ENCODE measurements at regions not wholly inside any gene's neighbourhood (a gene's known extent, or its start where the extent isn't known, plus 50 kb on each side); places are given as distances from the start of the nearest gene placed in this dataset.

- DNase-seq (ENCODE audit: low read depth in 1 of 2, low spot score in 1 of 2) = no peak
These were observed 153.0 kb upstream of the CAND1 start for GRCh38 chr12:67116134-67116533.

GRCh38 chr12:67122584-67122983 lies 146.6 kb upstream of the CAND1 start:
- DNase-seq (ENCODE audit: low read depth in 1 of 2, low spot score in 1 of 2) = no peak

GRCh38 chr12:67137256-67137655 lies 131.9 kb upstream of the CAND1 start:
- no peak for DNase-seq (ENCODE audit: low read depth in 1 of 2, low spot score in 1 of 2)

DNA sequence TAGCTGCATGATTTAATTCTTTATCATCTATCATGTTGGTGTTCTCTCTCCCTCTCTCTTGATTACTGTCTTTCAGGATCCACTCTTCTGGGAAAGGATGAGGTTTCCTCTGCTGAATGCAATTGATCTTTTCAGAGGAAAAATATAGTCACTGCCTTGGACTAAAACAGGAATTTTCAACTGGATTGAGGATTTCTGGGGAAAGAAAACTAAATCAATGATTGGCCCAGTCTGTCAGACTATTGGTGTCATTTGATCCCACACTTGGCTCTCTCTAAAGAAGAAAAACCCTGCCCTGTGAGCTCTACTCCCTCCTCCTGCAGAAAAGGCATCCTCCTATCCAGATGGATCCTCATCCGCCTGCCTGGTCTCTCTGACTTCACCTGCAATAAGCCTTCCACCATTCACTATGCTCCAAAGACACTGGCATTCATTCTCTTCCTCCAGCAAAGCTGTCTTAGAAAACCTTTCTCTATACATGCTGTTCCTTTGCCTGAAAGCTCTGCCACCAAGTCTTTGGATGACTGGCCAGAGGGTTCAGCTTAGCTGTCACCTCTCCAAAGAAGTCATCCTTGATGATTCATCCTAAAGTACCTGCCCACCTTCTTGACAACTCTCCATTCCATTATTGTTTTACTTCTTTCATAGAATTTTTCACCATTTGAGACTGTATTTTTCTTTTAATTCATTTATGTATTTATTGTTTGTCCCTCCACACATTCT lies 127.7 kb upstream of the CAND1 start:
- no peak for DNase-seq (ENCODE audit: low read depth in 1 of 2, low spot score in 1 of 2)

- no peak for DNase-seq (ENCODE audit: low read depth in 1 of 2, low spot score in 1 of 2)
These were observed 123.5 kb upstream of the CAND1 start for GRCh38 chr12:67145692-67146091.

DNA sequence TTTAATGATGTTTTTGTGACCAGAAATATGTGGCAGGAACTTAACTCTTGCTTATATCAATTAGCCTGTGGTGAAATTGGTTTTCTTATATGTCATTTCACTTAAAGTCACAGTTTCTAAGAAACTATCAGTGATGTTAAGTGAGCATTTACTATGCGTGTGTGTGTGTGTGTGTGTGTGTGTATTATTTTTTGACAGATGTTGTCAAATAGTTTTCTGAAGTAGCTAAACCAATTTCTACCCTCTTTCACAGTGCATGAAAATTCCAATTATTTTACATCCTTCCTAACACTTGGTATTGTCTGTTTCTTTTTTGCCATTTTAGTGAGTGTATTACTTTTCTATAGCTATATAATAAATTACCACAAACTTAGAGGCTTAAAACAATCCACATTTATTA lies 122.1 kb upstream of the CAND1 start:
- DNase-seq (ENCODE audit: low read depth in 1 of 2, low spot score in 1 of 2) = no peak

- DNase-seq (ENCODE audit: low read depth in 1 of 2, low spot score in 1 of 2) = no peak
These were observed 121.7 kb upstream of the CAND1 start for GRCh38 chr12:67147447-67147846.

GRCh38 chr12:67148265-67148664 lies 120.9 kb upstream of the CAND1 start:
- no peak for DNase-seq (ENCODE audit: low read depth in 1 of 2, low spot score in 1 of 2)

- DNase-seq (ENCODE audit: low read depth in 1 of 2, low spot score in 1 of 2) = no peak
These were observed 117.3 kb upstream of the CAND1 start for GRCh38 chr12:67151886-67152285.

DNA sequence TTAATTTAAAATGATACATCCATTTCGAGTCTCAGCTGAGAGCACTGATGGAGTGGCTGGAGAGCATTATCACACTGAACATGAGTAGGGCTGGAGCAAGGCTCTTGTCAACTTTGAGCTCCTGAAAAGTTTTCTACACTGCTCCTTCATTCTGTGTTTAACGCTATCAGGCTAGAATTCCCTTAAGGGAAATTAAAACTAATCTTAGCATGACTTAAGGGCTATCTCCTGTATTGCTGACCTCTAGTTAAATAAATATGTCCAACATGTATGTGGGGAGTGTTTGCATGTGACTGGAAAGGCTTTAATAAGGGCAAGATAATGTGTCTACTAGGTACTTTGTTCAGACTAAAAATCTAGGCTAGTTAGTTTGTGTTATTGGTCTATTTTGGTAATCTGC lies 116.7 kb upstream of the CAND1 start:
- no peak for DNase-seq (ENCODE audit: low read depth in 1 of 2, low spot score in 1 of 2)

- DNase-seq (ENCODE audit: low read depth in 1 of 2, low spot score in 1 of 2) = no peak
These were observed 114.3 kb upstream of the CAND1 start for GRCh38 chr12:67154901-67155300.

DNA sequence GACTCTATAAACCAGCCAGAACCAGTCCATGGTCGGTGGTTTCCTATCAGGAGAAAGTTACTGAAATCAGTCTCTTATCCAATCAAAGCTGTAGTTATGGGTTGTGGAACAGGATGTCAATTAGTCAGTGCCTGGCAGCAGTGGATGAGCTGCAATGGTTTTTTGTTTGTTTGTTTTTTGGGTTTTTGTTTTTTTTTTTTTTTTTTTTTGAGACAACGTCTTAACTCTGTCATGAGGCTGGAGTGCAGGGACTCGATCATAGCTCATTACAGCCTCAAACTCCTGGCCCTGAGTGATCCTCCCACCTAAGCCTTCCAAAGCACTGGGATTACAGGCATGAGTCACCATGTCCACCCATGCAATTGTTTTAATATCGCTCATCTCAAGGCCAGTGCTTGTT lies 113.3 kb upstream of the CAND1 start:
- no peak for DNase-seq (ENCODE audit: low read depth in 1 of 2, low spot score in 1 of 2)

GRCh38 chr12:67161322-67161918 lies 107.7 kb upstream of the CAND1 start:
- no peak for DNase-seq (ENCODE audit: low read depth in 1 of 2, low spot score in 1 of 2)

DNA sequence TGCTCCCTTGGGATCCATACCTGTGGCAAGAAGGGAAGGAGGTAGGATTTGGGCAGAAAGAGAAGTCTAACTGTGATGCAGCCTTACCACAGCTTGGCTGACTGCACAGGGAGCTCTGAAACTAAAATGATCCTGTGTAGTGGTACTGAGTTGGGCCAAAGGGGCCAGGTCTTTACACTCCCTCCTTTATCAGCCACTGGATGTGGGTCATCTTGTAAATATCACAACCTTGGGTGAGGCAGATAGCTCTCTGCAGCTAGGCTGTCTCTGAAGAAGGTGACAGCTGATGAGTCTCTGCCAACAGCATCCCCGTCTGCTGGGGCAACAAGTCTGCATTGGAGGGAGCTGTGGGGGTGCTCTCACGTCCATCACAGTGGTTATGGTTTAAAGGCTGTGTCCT lies 95.9 kb upstream of the CAND1 start:
- DNase-seq (ENCODE audit: low read depth in 1 of 2, low spot score in 1 of 2) = no peak

DNA sequence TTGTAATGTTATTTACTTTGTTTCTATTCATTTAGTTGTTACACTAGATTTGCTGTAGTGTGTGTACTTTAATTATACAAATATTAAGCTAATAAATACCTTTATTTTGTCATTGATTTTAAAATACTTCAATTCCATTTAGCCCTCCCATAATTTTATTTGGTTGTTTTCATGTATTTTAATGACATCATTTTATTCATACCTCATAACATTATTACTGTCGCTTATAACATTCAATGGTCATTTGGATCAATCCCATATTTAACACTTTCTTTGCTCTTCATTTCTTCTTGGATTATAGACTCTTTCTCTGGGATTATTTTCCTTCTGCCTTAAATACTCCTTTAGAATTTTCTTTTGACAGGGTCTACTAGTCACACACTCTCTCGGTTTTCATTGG lies 86.6 kb upstream of the CAND1 start:
- no peak for DNase-seq (ENCODE audit: low read depth in 1 of 2, low spot score in 1 of 2)

DNA sequence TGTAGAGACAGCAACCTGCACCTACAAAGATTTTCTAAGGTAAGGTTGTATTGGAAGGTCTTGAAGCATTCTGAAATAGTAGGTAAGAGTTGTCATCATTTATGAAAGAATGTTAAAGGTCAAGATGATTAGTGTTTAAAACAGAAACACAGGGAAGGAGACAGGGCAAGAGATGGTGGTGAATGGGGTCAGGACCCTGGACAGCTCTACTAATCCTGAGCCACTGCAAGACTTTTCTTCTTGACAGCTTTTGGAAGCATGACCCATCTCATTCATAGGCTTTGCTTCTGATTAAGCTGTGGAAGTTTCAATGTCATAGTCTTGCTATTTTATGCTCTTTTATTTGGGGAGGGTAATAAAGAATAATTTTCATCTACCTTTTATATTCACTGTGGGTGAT lies 75.5 kb upstream of the CAND1 start:
- DNase-seq (ENCODE audit: low read depth in 1 of 2, low spot score in 1 of 2) = no peak

GRCh38 chr12:67200386-67200785 lies 68.8 kb upstream of the CAND1 start:
- DNase-seq (ENCODE audit: low read depth in 1 of 2, low spot score in 1 of 2) = no peak

DNA sequence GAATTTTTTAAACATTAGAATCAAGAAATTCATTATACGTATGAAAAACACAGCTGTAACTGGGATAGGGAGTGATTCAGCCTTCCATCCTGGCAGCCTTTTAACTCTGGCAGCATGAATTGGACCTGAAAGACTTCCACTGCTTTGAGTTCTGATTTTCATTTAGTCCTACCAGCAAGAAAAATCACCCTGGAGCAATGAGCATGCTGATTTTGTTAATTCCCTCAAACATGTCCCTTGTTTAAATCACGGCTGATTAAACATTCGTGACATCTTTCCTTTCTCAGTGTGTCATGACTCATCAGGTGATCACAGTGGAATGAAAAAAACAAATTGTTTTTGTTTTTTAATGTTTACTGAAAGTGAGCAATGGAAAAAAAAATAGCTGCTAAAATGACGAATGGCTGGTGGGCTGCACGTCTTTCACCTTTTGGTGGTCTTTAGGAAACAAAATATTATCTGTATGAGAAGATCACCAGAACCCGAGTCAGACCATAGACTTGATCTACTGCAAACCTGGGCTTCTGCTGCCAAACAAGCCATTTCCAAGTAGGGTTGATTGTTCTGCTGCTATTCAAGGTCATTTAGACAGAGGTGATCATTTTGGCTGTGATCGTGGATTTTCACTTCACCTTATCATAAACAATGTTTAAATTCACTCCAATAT lies 67.0 kb upstream of the CAND1 start:
- DNase-seq (ENCODE audit: low read depth in 1 of 2, low spot score in 1 of 2) = no peak

DNA sequence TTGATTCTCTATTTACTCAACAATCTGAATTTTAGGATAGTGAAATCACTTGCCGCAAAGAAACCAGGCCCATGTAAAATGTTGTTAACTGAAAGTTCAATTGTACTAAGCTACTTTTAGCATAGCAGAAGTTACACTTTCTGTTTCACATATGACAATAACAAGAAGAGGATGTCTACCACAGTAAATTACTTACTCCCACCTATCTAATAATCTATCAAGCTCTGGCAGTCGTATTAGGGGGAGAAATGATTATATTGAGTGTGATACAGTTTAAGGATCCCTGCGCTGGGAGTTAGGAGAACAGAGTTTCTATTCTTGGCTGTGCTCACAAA lies 66.5 kb upstream of the CAND1 start:
- DNase-seq (ENCODE audit: low read depth in 1 of 2, low spot score in 1 of 2) = no peak

GRCh38 chr12:67208281-67209067 lies 60.7 kb upstream of the CAND1 start:
- DNase-seq (ENCODE audit: low read depth in 1 of 2, low spot score in 1 of 2) = no peak

DNA sequence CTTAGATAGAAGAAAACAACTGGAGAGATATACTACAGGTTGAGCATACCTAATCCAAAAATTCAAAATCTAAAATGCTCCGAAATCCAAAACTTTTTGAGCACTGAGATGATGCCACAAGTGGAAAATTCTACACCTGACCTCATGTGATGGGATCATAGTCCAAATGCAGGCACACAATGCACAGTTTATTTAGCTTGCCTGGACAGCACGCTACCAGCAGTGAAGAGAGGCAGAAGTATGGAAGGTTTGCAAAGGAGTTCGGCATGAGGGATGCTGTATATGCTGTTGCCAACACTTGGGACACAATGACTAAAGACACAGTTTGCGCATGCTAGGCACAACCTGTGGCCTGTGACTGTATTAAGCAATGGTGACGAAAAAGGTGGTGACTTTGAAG lies 58.1 kb upstream of the CAND1 start:
- no peak for DNase-seq (ENCODE audit: low read depth in 1 of 2, low spot score in 1 of 2)

- no peak for DNase-seq (ENCODE audit: low read depth in 1 of 2, low spot score in 1 of 2)
These were observed 57.7 kb upstream of the CAND1 start for GRCh38 chr12:67211494-67211893.
